Liver (tissue), 8 donors: ENCODE measurements at regions not wholly inside any gene's neighbourhood (a gene's known extent, or its start where the extent isn't known, plus 50 kb on each side); places are given as distances from the start of the nearest gene placed in this dataset.

ENCODE experiments used
- DNase-seq: peaks from one replicate; pipeline ENCODE4 v3.0.0-alpha.2; 2017; ENCODE audit warnings: low spot score
- H3K27ac ChIP-seq, 2 donors: one replicate each; pipeline ENCODE4 v1.7.0; 2013; ENCODE audit warnings: inconsistent platforms in 2 of 2, low read length in 2 of 2, control low read depth in 1 of 2, low read depth in 1 of 2, mild to moderate bottlenecking in 1 of 2
- H3K27me3 ChIP-seq, 4 donors: one replicate each; pipeline versions ENCODE4 v1.6.1 to v1.7.0; 2013; ENCODE audit warnings: low read length in 3 of 4, inconsistent platforms in 1 of 4, mild to moderate bottlenecking in 1 of 4, moderate library complexity in 1 of 4; ENCODE audit not compliant: control insufficient read depth in 4 of 4, insufficient read depth in 4 of 4
- H3K36me3 ChIP-seq, 4 donors: one replicate each; pipeline versions ENCODE4 v1.6.1 to v1.7.0; 2013; ENCODE audit warnings: low read length in 3 of 4, mild to moderate bottlenecking in 3 of 4, low read depth in 1 of 4, moderate library complexity in 1 of 4; ENCODE audit not compliant: control insufficient read depth in 4 of 4, insufficient read depth in 3 of 4
- H3K4me1 ChIP-seq, 4 donors: one replicate each; pipeline versions ENCODE4 v1.6.1 to v1.7.0; 2013; ENCODE audit warnings: low read length in 3 of 4, mild to moderate bottlenecking in 3 of 4, moderate library complexity in 1 of 4; ENCODE audit not compliant: control insufficient read depth in 4 of 4, insufficient read depth in 4 of 4
- H3K4me3 ChIP-seq, 3 donors: one replicate each; pipeline versions ENCODE4 v1.6.1 to v1.7.0; 2013; ENCODE audit warnings: low read length in 3 of 3, control low read depth in 1 of 3, low read depth in 1 of 3, mild to moderate bottlenecking in 1 of 3
- H3K9ac ChIP-seq, 2 donors: one replicate each; pipeline ENCODE4 v1.7.0; 2013; ENCODE audit warnings: low read length in 2 of 2, mild to moderate bottlenecking in 2 of 2, moderate library complexity in 2 of 2, control low read depth in 1 of 2, low read depth in 1 of 2
- H3K9me3 ChIP-seq, 4 donors: one replicate each; pipeline versions ENCODE4 v1.6.1 to v1.7.0; 2013; ENCODE audit warnings: low read length in 3 of 4; ENCODE audit not compliant: control insufficient read depth in 4 of 4
- ATF3 ChIP-seq: IDR thresholded peaks from 2 replicates; pipeline ENCODE4 v1.6.1; 2016; ENCODE audit warnings: antibody characterized with exemption
- CTCF ChIP-seq: fragments of 150-350 bp; IDR thresholded peaks from 2 replicates; pipeline ENCODE4 v1.5.1; 2017; ENCODE audit warnings: improper control_type of control experiment, low read depth, low read length; ENCODE audit not compliant: missing input control
- EGR1 ChIP-seq, 2 donors: IDR thresholded peaks; 2 replicates each; pipeline ENCODE4 v1.6.1; 2016 to 2018; ENCODE audit warnings: antibody characterized with exemption in 2 of 2, low read depth in 2 of 2
- FOXA1 ChIP-seq: IDR thresholded peaks from 2 replicates; pipeline ENCODE4 v1.6.1; 2016; ENCODE audit warnings: antibody characterized with exemption
- FOXA2 ChIP-seq: IDR thresholded peaks from 2 replicates; pipeline ENCODE4 v1.6.1; 2016; ENCODE audit warnings: antibody characterized with exemption
- GABPA ChIP-seq, 2 donors: IDR thresholded peaks in 1 of 2; conservative IDR thresholded peaks in 1 of 2; 2 replicates each; pipeline ENCODE4 v1.6.1; 2016; ENCODE audit warnings: antibody characterized with exemption in 2 of 2, mild to moderate bottlenecking in 1 of 2, moderate library complexity in 1 of 2
- HNF4A ChIP-seq, 2 donors: conservative IDR thresholded peaks; 2 replicates each; pipeline ENCODE4 v1.6.1; 2016; ENCODE audit warnings: antibody characterized with exemption in 2 of 2, mild to moderate bottlenecking in 2 of 2
- HNF4G ChIP-seq: IDR thresholded peaks from 2 replicates; pipeline ENCODE4 v1.6.1; 2016; ENCODE audit warnings: antibody characterized with exemption
- JUND ChIP-seq, 2 donors: IDR thresholded peaks; 2 replicates each; pipeline ENCODE4 v1.6.1; 2016; ENCODE audit warnings: antibody characterized with exemption in 2 of 2
- MAX ChIP-seq: IDR thresholded peaks from 2 replicates; pipeline ENCODE4 v1.6.1; 2016; ENCODE audit warnings: antibody characterized with exemption
- NR2F2 ChIP-seq: IDR thresholded peaks from 2 replicates; pipeline ENCODE4 v1.6.1; 2016; ENCODE audit warnings: antibody characterized with exemption
- RAD21 ChIP-seq, 2 donors: IDR thresholded peaks; 2 replicates each; pipeline ENCODE4 v1.6.1; 2016; ENCODE audit warnings: antibody characterized with exemption in 2 of 2, mild to moderate bottlenecking in 2 of 2
- REST ChIP-seq: IDR thresholded peaks from 2 replicates; pipeline ENCODE4 v1.6.1; 2016; ENCODE audit warnings: antibody characterized with exemption, mild to moderate bottlenecking
- RXRA ChIP-seq, 2 donors: IDR thresholded peaks; 2 replicates each; pipeline ENCODE4 v1.6.1; 2017 to 2018; ENCODE audit warnings: antibody characterized with exemption in 2 of 2, mild to moderate bottlenecking in 1 of 2
- SP1 ChIP-seq: IDR thresholded peaks from 2 replicates; pipeline ENCODE4 v1.6.1; 2018; ENCODE audit warnings: antibody characterized with exemption, mild to moderate bottlenecking
- TAF1 ChIP-seq: conservative IDR thresholded peaks from 2 replicates; pipeline ENCODE4 v1.6.1; 2016; ENCODE audit warnings: antibody characterized with exemption, mild to moderate bottlenecking
- YY1 ChIP-seq: IDR thresholded peaks from 2 replicates; pipeline ENCODE4 v1.6.1; 2016; ENCODE audit warnings: antibody characterized with exemption, mild to moderate bottlenecking
- ZBTB33 ChIP-seq: IDR thresholded peaks from 2 replicates; pipeline ENCODE4 v1.6.1; 2016; ENCODE audit warnings: antibody characterized with exemption
- WGBS: extraction: QIAGEN DNeasy Blood & Tissue Kit; methylation state at CpG from one replicate; pipeline ENCODE4 v1.1.7; 2013; 5-methylcytosine and 5-hydroxymethylcytosine counted together
- donor health status: healthy.
- donor health status: healthy.
- donor health status: healthy.
- donor health status: healthy.
- donor health status: healthy.

GRCh38 chr4:134762053-134762452 is 560.5 kb upstream of the PABPC4L start:
- Histone ChIP-seq H3K4me3 (no peak overlapping the region), H3K27ac (no peak overlapping the region), H3K27me3 (no peaks in the 10 kb centered on the region), H3K4me1 (no peaks in the 10 kb centered on the region), H3K36me3 (no peaks in the 10 kb centered on the region), H3K9ac (no peak overlapping the region), H3K9me3 (no peaks in the 10 kb centered on the region)
- no peak for TF ChIP-seq FOXA2
- no peak for TF ChIP-seq JUND (IDR thresholded peaks at IDR 0.05)
- no peak for TF ChIP-seq EGR1 (IDR thresholded peaks at IDR 0.05; ENCODE audit: low read depth in 2 of 2)
- no peak for TF ChIP-seq RXRA (IDR thresholded peaks at IDR 0.05)
- no peak for TF ChIP-seq HNF4A (conservative IDR thresholded peaks at IDR 0.05)
- TF ChIP-seq SP1 = no peak
- TF ChIP-seq CTCF = no peak
- TF ChIP-seq YY1 = no peak
- no peak for TF ChIP-seq TAF1
- TF ChIP-seq ATF3 = no peak
- no peak for TF ChIP-seq NR2F2
- TF ChIP-seq ZBTB33 = no peak
- no peak for TF ChIP-seq HNF4G
- TF ChIP-seq FOXA1 = no peak
- no peak for TF ChIP-seq MAX
- no peak for TF ChIP-seq GABPA (IDR thresholded peaks at IDR 0.05 in 1 of 2, conservative IDR thresholded peaks at IDR 0.05 in 1 of 2)
- no peak for TF ChIP-seq RAD21 (IDR thresholded peaks at IDR 0.05)
- no peak for TF ChIP-seq REST
- DNase-seq = no peak
- 64% methylated on average over 4 of the region's 4 CpGs for WGBS

- no peaks in the 10 kb centered on the region for H3K4me1 ChIP-seq
- no peak overlapping the region for H3K27ac ChIP-seq
- no peaks in the 10 kb centered on the region for H3K9me3 ChIP-seq
- H3K9ac ChIP-seq = no peak overlapping the region
- H3K36me3 ChIP-seq = no peaks in the 10 kb centered on the region
- H3K4me3 ChIP-seq = no peak overlapping the region
- DNase-seq = no peak
- WGBS = 70% methylated on average over 3 of the region's 3 CpGs
- H3K27me3 ChIP-seq = no peaks in the 10 kb centered on the region
- TF ChIP-seq REST (no peak), JUND (IDR thresholded peaks at IDR 0.05) (no peak), ATF3 (no peak), GABPA (IDR thresholded peaks at IDR 0.05 in 1 of 2, conservative IDR thresholded peaks at IDR 0.05 in 1 of 2) (no peak), YY1 (no peak), HNF4G (no peak)
Observed at GRCh38 chr4:134756421-134756820, 554.8 kb upstream of the PABPC4L start.
